Middle frontal gyrus (tissue), 1 donor: ENCODE measurements at regions not wholly inside any gene's neighbourhood (a gene's known extent, or its start where the extent isn't known, plus 50 kb on each side); places are given as distances from the start of the nearest gene placed in this dataset.

ENCODE experiments used
- DNase-seq: peaks from one replicate; pipeline ENCODE4 v3.0.0-alpha.2; 2015; ENCODE audit warnings: low spot score; ENCODE audit errors: extremely low spot score

- DNase-seq: no peak
Observed at GRCh38 chr20:50285376-50286173, 94.9 kb downstream of the CEBPB start.

- DNase-seq: no peak
Observed at GRCh38 chr20:50286174-50286511, 95.5 kb downstream of the CEBPB start.

- DNase-seq: no peak
Observed at GRCh38 chr20:50286609-50287008, 96.0 kb downstream of the CEBPB start.

- no peak for DNase-seq
Observed at GRCh38 chr20:50287512-50287911, 96.9 kb downstream of the CEBPB start.

DNA sequence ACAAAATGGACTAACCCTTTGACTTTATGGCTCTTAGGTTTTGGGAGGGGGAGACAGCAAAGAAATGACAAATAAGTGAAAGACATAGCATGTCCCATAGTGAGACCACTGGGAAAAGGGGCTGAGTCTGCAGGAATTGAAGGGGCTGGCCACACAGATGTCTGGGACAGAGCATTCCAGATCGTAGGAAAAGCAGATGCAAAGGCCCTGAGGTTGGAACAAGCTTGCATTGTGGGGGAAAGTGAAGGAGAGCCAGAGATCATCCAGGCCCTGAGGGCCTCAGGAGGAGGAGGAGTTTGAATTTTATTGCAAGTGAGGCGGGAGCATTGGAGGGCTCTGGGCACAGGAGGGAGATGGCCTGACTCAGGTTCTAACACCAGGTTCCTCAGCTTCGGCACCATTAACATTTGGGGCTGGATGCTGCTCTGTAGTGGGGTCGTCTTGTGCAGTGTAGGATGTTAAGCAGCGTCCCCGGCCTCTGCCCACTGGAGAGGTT is 97.5 kb downstream of the CEBPB start:
- DNase-seq: no peak

DNA sequence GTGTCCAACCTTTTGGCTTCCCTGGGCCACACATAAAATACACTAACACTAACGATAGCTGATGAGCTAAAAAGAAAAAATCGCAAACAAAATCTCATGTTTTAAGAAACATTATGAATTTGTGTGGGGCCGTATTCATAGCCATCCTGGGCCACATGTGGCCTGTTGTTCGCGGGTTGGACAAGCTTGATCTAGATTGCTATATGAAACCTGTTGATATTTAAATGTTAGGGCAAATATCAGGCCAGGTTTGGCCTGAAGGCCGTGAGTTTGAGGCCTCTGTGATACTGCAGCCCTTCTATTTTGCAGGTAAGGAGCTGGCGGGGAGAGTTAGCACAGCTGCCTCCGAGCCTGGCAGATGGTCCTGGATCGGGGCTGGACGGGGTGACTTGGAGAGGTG is 99.0 kb downstream of the CEBPB start:
- DNase-seq: no peak

DNA sequence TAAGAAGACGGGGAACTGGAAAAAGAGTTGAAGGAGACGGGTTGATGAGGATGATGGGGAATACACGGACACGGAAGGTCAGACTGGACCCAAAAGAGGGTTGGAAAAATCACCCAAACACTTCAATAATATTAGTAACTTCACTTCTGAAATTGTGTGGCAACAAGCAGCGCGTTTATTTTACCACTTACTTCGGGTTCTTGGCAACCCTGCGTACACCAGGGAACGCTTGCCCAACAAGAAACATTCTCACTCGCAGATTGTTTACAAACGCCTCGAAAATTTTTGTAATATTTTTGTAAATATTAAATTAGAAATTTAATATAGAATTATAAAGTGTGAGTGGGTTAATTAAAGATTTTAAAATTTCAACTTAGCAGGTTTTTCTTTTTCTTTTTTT is 99.5 kb downstream of the CEBPB start:
- no peak for DNase-seq

DNA sequence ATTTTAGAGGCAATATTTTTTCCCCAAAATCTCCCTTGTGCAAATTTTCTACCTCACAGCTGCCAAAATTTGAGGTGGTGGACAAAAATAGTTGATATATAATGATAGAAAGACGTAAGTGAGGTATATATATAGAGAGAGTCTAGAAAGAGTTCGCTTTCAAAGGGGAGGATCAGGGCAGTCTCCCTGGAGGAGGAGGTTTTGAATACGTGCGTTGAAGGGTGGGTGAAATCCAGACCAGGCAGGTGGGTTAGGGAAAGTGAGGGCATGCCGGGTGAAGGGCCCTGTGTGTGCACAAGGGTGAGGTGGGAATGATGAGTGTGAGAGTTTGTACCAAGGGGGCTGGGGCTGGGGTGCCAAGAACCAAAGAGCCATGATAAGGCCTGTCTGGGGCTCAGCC is 100.2 kb downstream of the CEBPB start:
- no peak for DNase-seq

- DNase-seq: no peak
Observed at GRCh38 chr20:50291254-50292078, 100.8 kb downstream of the CEBPB start.

DNA sequence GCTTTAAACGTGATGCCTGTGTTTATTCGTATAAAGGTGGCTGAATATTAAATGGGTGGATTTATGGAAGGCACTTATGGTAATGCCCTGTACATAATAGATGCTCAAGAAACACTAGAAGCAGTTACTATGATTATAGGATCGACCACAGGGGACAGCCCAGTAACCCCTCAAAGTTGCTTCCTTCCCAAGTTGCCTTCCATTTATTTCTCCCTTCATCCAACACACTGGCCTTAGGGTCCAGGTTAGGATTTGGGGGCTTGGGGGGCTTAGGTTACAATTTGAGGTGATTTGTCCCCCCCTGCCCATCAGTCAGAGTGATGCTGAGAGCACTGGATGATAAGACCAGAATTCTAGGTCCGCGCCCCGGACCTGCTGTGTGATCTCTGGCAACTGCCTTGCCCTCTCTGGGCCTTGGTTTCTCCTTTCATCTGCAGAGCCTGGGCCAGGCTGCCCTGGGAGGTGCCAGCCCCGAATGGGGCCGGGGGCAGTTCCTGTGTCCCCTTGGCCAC is 101.5 kb downstream of the CEBPB start:
- DNase-seq: no peak

- no peak for DNase-seq
Observed at GRCh38 chr20:50292591-50293283, 102.1 kb downstream of the CEBPB start.

DNA sequence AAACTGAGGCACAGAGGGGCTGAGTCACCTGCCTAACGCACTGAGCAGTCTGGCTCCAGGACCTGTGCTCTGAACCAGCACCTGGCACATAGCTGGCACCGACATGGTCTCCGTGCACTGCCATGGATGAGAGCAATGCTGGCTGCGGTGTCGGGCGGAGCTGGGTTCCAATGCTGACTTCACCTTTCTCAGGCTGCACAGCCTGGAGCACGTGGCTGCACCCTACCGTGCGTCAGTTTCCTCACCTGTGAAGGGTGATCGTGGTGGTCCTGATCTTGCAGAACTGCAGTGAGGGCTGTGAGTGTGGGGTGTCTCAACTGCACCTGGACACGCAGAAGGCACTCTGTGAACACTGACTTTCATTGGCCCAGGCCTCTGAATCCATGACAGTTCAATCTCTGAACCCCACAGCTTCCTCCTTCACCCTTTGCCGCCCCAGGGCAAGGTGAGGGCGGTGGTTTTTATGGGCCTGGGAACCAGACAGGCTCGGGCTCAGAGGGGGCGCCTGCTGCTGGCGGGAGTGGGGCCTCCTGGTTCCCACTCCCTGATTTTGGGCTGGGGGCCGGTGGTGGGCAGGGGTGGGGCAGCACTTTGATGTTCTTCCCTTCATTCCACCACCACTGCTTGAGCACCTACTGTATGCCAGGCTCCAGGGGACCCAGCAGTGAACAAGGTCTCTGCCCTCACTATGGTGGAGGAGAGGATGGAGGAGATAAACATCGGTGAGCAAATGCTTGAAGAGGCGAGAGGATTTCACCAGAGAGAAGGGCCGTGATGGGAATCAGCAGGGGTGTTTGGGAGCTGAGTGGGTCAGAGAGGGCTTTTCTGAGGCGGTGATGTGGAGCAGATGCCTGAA is 102.9 kb downstream of the CEBPB start:
- no peak for DNase-seq

- no peak for DNase-seq
Observed at GRCh38 chr20:50294164-50295088, 103.8 kb downstream of the CEBPB start.

DNA sequence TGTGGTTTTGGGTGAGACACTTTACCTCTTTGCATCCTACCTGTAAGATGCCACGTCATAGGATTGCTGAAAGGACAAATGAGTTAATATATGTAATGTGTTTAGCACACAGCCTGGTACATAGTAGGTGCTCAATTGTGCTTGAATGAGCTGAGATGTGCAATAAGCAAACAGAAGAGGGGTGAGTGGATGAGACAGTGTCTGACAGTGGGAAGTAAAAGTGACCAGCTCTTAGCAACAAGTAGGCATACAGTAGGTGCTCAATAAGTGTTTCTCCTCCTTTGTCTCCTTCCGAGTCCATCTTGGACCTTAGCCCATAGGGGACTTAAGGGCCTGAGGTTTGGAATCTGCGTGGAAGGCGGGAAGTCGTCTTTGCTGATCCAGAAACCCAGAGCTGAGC is 104.7 kb downstream of the CEBPB start:
- no peak for DNase-seq

DNA sequence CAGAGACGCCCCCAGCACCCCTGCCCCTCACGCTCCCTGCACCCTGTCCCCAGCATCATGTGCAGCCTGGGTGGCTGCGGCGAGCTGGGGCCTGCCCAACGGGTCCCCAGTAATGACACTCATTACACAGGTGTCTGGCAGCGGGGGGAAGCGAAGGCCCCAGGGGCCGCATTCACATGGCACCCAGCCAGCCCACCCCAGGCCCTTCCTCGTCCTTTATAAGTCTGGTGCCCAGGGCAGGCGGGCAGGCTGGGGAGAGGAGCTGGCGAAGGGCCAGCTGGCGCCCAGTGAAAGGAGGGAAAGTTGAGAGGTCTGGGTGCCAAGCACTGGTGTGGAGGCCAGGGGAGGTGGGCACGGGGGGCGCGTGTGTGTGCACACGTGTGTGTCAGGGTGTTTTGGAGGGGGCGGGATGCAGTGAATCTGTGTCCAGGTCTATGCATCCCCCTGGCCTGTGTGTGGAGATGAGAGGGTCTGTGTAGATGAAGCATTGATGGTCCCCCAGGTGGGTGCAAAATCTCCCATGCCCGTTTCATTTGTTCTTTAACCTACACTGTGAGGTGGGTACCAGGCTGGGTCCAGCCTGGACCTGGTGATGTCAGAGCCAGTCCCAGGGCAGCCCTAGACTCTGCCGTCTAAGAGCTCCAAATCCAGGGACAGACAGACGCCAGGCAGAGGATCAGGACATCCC is 105.3 kb downstream of the CEBPB start:
- DNase-seq: no peak

GRCh38 chr20:50296450-50297375 is 106.1 kb downstream of the CEBPB start:
- DNase-seq: no peak

- DNase-seq: no peak
Observed at GRCh38 chr20:50297498-50298376, 107.1 kb downstream of the CEBPB start.
